ENCODE measurements at regions not wholly inside any gene's neighbourhood (a gene's known extent, or its start where the extent isn't known, plus 50 kb on each side); places are given as distances from the start of the nearest gene placed in this dataset.

GRCh38 chr22:49466878-49467595, 360.6 kb downstream of the BRD1 start:
- no peak overlapping the region for H3K4me3 ChIP-seq (ENCODE audit: low read length)
- DNase-seq = no peak
- TF ChIP-seq EZH2phosphoT487 (IDR thresholded peaks at IDR 0.05; ENCODE audit: low read length) (no peak), EZH2 (optimal IDR thresholded peaks at IDR 0.05; ENCODE audit: low read depth, low read length) (no peak), CTCF (IDR thresholded peaks at IDR 0.05; ENCODE audit: low read length) (no peak)
- H3F3A ChIP-seq (ENCODE audit: insufficient read depth, low read length) = no peaks in the 10 kb centered on the region
- no peaks in the 10 kb centered on the region for H3K9me3 ChIP-seq (replicated peaks; ENCODE audit: insufficient read depth, low read length)
- no peak overlapping the region for H3K9ac ChIP-seq (ENCODE audit: low read length)
- H2AFZ ChIP-seq (ENCODE audit: low read length) = no peak overlapping the region
- no peak overlapping the region for H3K27ac ChIP-seq (ENCODE audit: low read length)
- H4K20me1 ChIP-seq (ENCODE audit: insufficient read depth, low read length) = no peaks in the 10 kb centered on the region
- no peak overlapping the region for H3K4me2 ChIP-seq (ENCODE audit: low read depth, low read length)
- H3K36me3 ChIP-seq (replicated peaks; ENCODE audit: insufficient read depth, low read length) = no peaks in the 10 kb centered on the region
- H3K9me2 ChIP-seq (replicated peaks; ENCODE audit: insufficient read depth, low read length) = no peaks in the 10 kb centered on the region
- no peaks in the 10 kb centered on the region for H3K79me2 ChIP-seq (ENCODE audit: low read length)
- H3K4me1 ChIP-seq (ENCODE audit: low read length) = no peaks in the 10 kb centered on the region
- no peaks in the 10 kb centered on the region for H3K27me3 ChIP-seq (replicated peaks; ENCODE audit: insufficient read depth, low read length)

GRCh38 chr22:49464037-49464436, 363.6 kb downstream of the BRD1 start:
- Histone ChIP-seq H3K4me3 (ENCODE audit: low read length) (no peak overlapping the region), H3K27me3 (replicated peaks; ENCODE audit: insufficient read depth, low read length) (no peaks in the 10 kb centered on the region), H3K79me2 (ENCODE audit: low read length) (no peaks in the 10 kb centered on the region), H3K4me2 (ENCODE audit: low read depth, low read length) (no peak overlapping the region), H3K9ac (ENCODE audit: low read length) (no peak overlapping the region), H3K9me3 (replicated peaks; ENCODE audit: insufficient read depth, low read length) (no peaks in the 10 kb centered on the region), H3K4me1 (ENCODE audit: low read length) (no peaks in the 10 kb centered on the region), H3K9me2 (replicated peaks; ENCODE audit: insufficient read depth, low read length) (no peaks in the 10 kb centered on the region), H3K36me3 (replicated peaks; ENCODE audit: insufficient read depth, low read length) (no peaks in the 10 kb centered on the region), H2AFZ (ENCODE audit: low read length) (no peak overlapping the region), H4K20me1 (ENCODE audit: insufficient read depth, low read length) (no peaks in the 10 kb centered on the region), H3K27ac (ENCODE audit: low read length) (no peak overlapping the region), H3F3A (ENCODE audit: insufficient read depth, low read length) (no peaks in the 10 kb centered on the region)
- TF ChIP-seq EZH2phosphoT487 (IDR thresholded peaks at IDR 0.05; ENCODE audit: low read length) = no peak
- no peak for TF ChIP-seq CTCF (IDR thresholded peaks at IDR 0.05; ENCODE audit: low read length)
- no peak for TF ChIP-seq EZH2 (optimal IDR thresholded peaks at IDR 0.05; ENCODE audit: low read depth, low read length)
- no peak for DNase-seq

- Histone ChIP-seq H4K20me1 (ENCODE audit: insufficient read depth, low read length) (no peaks in the 10 kb centered on the region), H3K79me2 (ENCODE audit: low read length) (no peaks in the 10 kb centered on the region), H3F3A (ENCODE audit: insufficient read depth, low read length) (no peaks in the 10 kb centered on the region), H3K4me1 (ENCODE audit: low read length) (no peaks in the 10 kb centered on the region), H3K36me3 (replicated peaks; ENCODE audit: insufficient read depth, low read length) (no peaks in the 10 kb centered on the region), H2AFZ (ENCODE audit: low read length) (no peak overlapping the region), H3K27ac (ENCODE audit: low read length) (no peak overlapping the region), H3K9ac (ENCODE audit: low read length) (no peak overlapping the region), H3K9me2 (replicated peaks; ENCODE audit: insufficient read depth, low read length) (no peaks in the 10 kb centered on the region), H3K27me3 (replicated peaks; ENCODE audit: insufficient read depth, low read length) (no peaks in the 10 kb centered on the region), H3K4me3 (ENCODE audit: low read length) (no peak overlapping the region), H3K4me2 (ENCODE audit: low read depth, low read length) (no peak overlapping the region), H3K9me3 (replicated peaks; ENCODE audit: insufficient read depth, low read length) (no peaks in the 10 kb centered on the region)
- TF ChIP-seq CTCF (IDR thresholded peaks at IDR 0.05; ENCODE audit: low read length) (no peak), EZH2phosphoT487 (IDR thresholded peaks at IDR 0.05; ENCODE audit: low read length) (no peak), EZH2 (optimal IDR thresholded peaks at IDR 0.05; ENCODE audit: low read depth, low read length) (no peak)
- no peak for DNase-seq
These were observed 364.9 kb downstream of the BRD1 start for GRCh38 chr22:49462795-49463194.

Data from MM.1S (cell line).